Activated CD8-positive, alpha-beta T cell treated with anti-CD3 and anti-CD28 coated beads for 36 hours (primary cell): ENCODE measurements at regions not wholly inside any gene's neighbourhood (a gene's known extent, or its start where the extent isn't known, plus 50 kb on each side); places are given as distances from the start of the nearest gene placed in this dataset.

Source experiments
- ATAC-seq: fragments of 200-7000 bp; cut with Tn5 transposase; one replicate; pipeline ENCODE4 v1.10.0; 2021; ENCODE audit warnings: mild to moderate bottlenecking, moderate library complexity
- CTCF ChIA-PET: fragments of 350-600 bp; sonication (Branson Sonifier 250); formaldehyde crosslinking; loops from one replicate; lab custom pipeline; 2021; ENCODE audit warnings: antibody characterized with exemption; lab: Charles Lee
- POLR2A ChIA-PET: fragments of 350-600 bp; sonication (Branson Sonifier 250); formaldehyde crosslinking; loops from one replicate; lab custom pipeline; 2021; ENCODE audit warnings: antibody characterized with exemption; lab: Charles Lee
- DNase-seq: peaks from one replicate; pipeline ENCODE4 v3.0.0-alpha.2; 2020
- H3K27ac Mint-ChIP-seq: one replicate; pipeline ENCODE4 v1.8.0; 2021; ENCODE audit warnings: mild to moderate bottlenecking, mixed read lengths
- H3K27me3 Mint-ChIP-seq: one replicate; pipeline ENCODE4 v1.8.0; 2021; ENCODE audit warnings: mixed read lengths
- H3K36me3 Mint-ChIP-seq: one replicate; pipeline ENCODE4 v1.8.0; 2021; ENCODE audit warnings: low read depth, mixed read lengths
- H3K4me1 Mint-ChIP-seq: one replicate; pipeline ENCODE4 v1.8.0; 2021; ENCODE audit warnings: low read depth, mixed read lengths
- H3K4me3 Mint-ChIP-seq: one replicate; pipeline ENCODE4 v1.8.0; 2021; ENCODE audit warnings: mild to moderate bottlenecking, moderate library complexity, mixed read lengths
- H3K9me3 Mint-ChIP-seq: one replicate; pipeline ENCODE4 v1.8.0; 2021; ENCODE audit warnings: mixed read lengths
- intact Hi-C: fragments of 100-400 bp; cut with micrococcal nuclease; formaldehyde crosslinking; loops from one replicate; pipeline ENCODE4 v1.10.0; 2022
- TF ChIP-seq, protein P1 (sequence below): fragments of 200-600 bp; IDR thresholded peaks from one replicate; pipeline ENCODE4 v1.8.0; 2022; ENCODE audit warnings: antibody characterized with exemption, mild to moderate bottlenecking

DNA sequence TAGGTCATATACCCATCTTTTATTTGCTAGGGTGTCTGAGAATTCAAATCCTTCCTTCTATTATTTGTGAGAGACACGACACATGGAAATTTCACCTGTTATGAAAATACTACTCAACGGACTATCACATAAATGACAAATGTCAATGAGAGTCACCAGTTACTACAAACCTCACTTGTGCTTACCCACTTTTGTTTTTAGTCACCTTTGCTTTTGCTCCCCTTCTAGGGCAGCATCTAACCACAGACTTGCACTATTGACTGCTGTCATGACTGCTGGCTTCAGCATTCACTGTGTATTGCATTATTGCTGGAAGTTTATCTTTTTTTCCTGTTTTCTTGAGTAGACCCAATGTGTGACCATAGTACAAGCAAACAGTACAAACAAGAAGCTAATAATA lies 1048.0 kb downstream of the PLA2G4A start:
- TF ChIP-seq, protein P1, sequence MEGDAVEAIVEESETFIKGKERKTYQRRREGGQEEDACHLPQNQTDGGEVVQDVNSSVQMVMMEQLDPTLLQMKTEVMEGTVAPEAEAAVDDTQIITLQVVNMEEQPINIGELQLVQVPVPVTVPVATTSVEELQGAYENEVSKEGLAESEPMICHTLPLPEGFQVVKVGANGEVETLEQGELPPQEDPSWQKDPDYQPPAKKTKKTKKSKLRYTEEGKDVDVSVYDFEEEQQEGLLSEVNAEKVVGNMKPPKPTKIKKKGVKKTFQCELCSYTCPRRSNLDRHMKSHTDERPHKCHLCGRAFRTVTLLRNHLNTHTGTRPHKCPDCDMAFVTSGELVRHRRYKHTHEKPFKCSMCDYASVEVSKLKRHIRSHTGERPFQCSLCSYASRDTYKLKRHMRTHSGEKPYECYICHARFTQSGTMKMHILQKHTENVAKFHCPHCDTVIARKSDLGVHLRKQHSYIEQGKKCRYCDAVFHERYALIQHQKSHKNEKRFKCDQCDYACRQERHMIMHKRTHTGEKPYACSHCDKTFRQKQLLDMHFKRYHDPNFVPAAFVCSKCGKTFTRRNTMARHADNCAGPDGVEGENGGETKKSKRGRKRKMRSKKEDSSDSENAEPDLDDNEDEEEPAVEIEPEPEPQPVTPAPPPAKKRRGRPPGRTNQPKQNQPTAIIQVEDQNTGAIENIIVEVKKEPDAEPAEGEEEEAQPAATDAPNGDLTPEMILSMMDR = no peak
- intact Hi-C loops = no loop called here
- CTCF ChIA-PET = no interaction called here
- DNase-seq = no peak
- no peak for ATAC-seq
- Mint-ChIP-seq H3K27me3 (no peaks in the 10 kb centered on the region), H3K4me1 (no peaks in the 10 kb centered on the region), H3K4me3 (no peak overlapping the region), H3K36me3 (no peaks in the 10 kb centered on the region), H3K27ac (no peak overlapping the region), H3K9me3 (peaks cover 1% of the 10 kb centered on the region)
- POLR2A ChIA-PET = no interaction called here

DNA sequence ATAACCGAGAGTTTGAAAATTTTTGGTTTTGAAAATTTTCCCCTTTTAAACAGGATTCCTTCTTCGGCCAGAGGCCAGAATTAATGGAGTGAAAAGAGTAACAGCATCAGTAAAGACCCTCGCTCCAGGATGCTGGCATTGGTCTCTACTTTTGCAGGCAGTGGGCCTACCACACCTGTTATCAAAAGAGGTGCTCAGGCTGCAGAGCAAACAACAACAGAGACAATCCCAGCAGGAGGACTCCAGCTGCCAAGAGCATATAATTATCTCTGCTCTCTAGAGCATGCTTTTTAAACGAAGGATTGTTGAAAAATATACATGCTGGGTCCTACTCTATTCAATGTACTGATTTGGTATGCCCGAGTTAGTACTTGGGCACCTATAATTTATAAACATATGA lies 1048.5 kb downstream of the PLA2G4A start:
- CTCF ChIA-PET = no interaction called here
- POLR2A ChIA-PET = no interaction called here
- intact Hi-C loops = no loop called here
- DNase-seq = no peak
- Mint-ChIP-seq H3K36me3 (no peaks in the 10 kb centered on the region), H3K9me3 (peaks cover 1% of the 10 kb centered on the region), H3K27me3 (no peaks in the 10 kb centered on the region), H3K27ac (no peak overlapping the region), H3K4me3 (no peak overlapping the region), H3K4me1 (no peaks in the 10 kb centered on the region)
- TF ChIP-seq, protein P1 = no peak
- ATAC-seq = no peak

DNA sequence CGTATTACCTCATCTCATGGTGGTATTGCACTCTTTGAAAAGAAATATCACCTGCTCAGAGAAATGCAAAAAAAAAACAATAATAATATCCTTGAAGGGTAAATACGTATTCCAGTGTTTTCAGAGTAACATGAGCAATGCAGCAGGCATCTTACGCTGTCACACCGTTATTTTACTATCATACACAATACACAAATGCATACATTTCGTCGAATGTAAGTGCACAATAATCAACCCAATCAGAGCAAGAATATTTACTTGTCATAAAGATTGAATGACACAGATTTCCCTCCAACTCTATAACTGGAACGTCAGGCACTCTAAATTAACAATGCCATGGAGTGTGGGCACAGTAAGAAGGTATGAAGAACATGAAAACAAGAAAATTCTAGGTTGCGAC lies 1050.1 kb downstream of the PLA2G4A start:
- CTCF ChIA-PET = no interaction called here
- no peak overlapping the region for H3K4me3 Mint-ChIP-seq
- H3K9me3 Mint-ChIP-seq = peaks cover 1% of the 10 kb centered on the region

DNA sequence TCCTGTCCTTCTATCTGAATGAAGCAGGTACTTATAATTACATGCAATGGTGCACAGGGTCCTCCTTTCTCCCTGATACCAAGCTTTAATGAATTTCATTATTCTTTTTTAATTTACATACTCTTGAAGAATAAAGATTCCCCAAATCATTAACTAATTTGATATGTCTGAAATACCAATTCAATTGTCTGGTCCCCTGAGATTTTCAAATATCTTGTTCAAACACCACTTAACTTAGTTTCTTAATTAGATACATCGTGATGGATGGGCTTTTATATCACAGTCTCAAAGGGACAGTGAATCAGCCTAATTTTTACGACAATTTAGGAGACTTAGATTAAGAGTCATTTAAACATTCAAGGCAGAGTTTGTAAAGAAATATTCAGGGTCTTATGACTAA lies 1054.6 kb downstream of the PLA2G4A start:
- H3K4me3 Mint-ChIP-seq = no peak overlapping the region
- no peak overlapping the region for H3K27ac Mint-ChIP-seq
- ChIA-PET CTCF (no interaction called here), POLR2A (no interaction called here)
- H3K9me3 Mint-ChIP-seq = no peaks in the 10 kb centered on the region
- intact Hi-C loops = no loop called here
- ATAC-seq = no peak
- no peak for DNase-seq
- H3K36me3 Mint-ChIP-seq = no peaks in the 10 kb centered on the region
- H3K4me1 Mint-ChIP-seq = no peaks in the 10 kb centered on the region
- TF ChIP-seq, protein P1 = no peak
- H3K27me3 Mint-ChIP-seq = no peaks in the 10 kb centered on the region

More for the DNA sequence above, 1050.1 kb downstream of the PLA2G4A start:
- TF ChIP-seq, protein P1 = no peak
- no peaks in the 10 kb centered on the region for H3K27me3 Mint-ChIP-seq
- DNase-seq (no peak), ATAC-seq (no peak)
- H3K4me1 Mint-ChIP-seq = no peaks in the 10 kb centered on the region
- POLR2A ChIA-PET = no interaction called here
- H3K36me3 Mint-ChIP-seq = no peaks in the 10 kb centered on the region
- intact Hi-C loops = no loop called here
- no peak overlapping the region for H3K27ac Mint-ChIP-seq

DNA sequence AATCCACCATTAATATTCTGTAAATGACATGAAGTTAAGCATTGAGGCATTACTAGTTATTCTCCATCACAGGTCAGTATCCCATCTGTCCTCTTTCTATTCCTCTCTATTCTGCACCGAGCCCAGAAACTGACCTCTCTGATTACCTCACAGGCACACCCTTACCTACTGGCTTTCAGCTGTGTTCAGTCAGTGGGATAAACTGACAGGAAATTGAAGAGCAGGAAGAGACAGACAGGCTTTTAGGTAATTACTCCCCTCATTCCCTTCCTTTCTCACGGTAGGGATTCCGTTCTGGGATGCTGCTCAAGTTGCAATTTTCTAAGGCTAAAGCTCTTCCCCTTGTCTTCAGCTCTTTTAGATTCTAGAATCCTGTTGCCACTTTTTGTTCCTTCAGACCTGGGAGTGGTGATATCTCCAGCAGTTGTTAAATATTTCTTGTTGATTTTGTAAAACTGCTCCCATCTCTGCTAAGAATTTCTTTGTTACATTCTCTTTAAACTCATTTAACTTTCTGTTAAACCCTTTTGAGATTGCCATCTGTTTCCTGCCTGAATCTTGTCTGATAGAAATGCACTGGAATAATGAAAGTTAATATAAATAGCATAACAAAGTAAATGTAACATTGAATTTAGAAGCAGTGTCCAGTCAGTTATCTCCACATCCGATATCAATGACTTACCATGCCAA lies 1063.4 kb downstream of the PLA2G4A start:
- ChIA-PET POLR2A (no interaction called here), CTCF (no interaction called here)
- Mint-ChIP-seq H3K27ac (no peak overlapping the region), H3K4me3 (no peak overlapping the region), H3K9me3 (peaks cover 8% of the 10 kb centered on the region), H3K27me3 (no peaks in the 10 kb centered on the region), H3K36me3 (no peaks in the 10 kb centered on the region), H3K4me1 (no peaks in the 10 kb centered on the region)
- DNase-seq (no peak), ATAC-seq (no peak)
- TF ChIP-seq, protein P1 = no peak
- intact Hi-C loops = no loop called here
